ENCODE measurements at regions not wholly inside any gene's neighbourhood (a gene's known extent, or its start where the extent isn't known, plus 50 kb on each side); places are given as distances from the start of the nearest gene placed in this dataset.

DNA sequence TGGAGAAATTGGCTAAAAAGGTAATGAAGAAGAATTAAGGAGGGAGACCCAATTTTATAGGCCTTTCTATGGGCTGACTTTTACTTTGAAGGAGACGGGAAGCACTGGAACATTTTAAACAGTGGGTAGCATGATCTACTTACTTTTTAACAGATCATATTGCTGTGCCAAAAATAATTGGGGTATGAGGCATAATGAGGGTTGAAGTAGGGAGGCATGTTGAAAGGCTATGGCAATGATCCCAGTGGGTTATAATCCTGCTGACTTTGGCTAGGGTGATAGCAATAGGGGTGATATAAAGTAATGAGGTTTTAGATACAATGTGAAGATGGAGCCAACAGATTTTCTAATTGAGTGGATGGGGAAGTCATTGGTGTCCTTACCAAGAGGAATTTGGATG lies 73.2 kb downstream of the GPR37 start:
- no peak for DNase-seq (ENCODE audit: low spot score)

DNA sequence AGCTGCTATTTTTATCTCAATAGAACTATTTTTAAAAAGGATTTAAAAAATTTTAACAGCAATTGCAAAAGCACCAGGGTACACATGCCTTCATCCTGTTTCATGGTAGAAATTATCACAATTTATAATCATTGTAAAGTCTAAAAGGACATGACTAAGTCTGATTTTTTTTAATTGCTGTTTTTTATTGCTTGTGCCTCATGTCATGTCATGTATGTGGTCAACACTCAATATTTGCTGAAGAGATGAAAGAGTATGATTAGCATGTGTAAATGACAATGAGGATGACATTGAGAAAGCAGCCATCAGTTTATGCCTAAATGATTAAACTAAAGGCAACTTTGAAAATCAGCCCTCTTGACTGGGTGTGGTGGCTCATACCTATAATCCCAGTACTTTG lies 74.8 kb downstream of the GPR37 start:
- no peak for DNase-seq (ENCODE audit: low spot score)

DNA sequence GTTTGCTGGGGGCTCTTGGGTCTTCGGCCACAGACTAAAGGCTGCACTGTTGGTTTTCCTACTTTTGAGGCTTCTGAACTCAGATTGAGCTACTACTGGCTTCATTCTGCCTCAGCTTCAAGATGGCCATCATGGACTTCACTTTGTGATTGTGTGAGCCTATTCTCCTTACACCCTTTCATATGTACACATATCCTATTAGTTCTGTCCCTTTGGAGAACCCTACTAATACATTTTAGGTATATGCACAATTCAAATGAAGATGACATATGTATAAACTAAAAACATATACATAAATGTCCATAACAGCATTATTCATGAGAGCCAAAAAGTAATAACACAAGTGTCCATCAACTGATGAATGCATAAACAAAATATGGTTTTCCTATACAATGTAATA lies 75.7 kb downstream of the GPR37 start:
- DNase-seq (ENCODE audit: low spot score), result no peak

DNA sequence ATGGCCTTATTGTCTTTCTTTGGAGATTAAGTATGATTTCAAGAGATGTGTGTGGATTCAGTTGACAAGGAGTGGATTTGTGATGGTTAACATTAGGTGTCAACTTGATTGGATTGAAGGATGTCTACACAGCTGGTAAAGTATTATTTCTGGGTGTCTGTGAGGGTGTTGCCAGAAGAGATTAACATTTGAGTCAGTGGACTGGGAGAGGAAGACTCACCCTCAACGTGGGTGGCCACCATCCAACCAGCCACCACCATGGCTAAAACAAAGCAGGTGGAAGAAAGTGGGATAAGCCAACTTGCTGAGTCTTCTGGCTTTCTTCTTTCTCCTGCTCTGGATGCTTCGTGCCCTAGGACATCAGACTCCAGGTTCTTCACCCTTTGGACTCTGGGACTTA lies 76.1 kb downstream of the GPR37 start:
- DNase-seq (ENCODE audit: low spot score), result no peak

DNA sequence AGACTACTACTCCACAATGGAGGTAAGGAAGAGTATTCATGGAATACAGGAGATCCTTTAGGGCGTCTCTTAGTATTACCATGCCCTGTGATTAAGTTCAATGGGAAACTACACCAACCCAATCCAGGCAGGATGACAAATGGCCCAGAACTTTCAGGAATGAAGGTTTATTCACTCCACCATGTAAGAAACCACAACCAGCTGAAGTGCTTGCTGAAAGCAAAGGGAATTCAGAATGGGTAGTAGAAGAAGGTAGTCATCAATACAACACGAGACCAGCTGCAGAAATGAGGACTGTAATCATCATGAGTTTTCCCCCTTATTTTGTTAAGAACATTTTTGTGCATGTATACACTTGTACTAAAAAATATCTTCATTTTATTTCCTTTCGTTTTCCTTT lies 76.6 kb downstream of the GPR37 start:
- DNase-seq (ENCODE audit: low spot score), result no peak

DNA sequence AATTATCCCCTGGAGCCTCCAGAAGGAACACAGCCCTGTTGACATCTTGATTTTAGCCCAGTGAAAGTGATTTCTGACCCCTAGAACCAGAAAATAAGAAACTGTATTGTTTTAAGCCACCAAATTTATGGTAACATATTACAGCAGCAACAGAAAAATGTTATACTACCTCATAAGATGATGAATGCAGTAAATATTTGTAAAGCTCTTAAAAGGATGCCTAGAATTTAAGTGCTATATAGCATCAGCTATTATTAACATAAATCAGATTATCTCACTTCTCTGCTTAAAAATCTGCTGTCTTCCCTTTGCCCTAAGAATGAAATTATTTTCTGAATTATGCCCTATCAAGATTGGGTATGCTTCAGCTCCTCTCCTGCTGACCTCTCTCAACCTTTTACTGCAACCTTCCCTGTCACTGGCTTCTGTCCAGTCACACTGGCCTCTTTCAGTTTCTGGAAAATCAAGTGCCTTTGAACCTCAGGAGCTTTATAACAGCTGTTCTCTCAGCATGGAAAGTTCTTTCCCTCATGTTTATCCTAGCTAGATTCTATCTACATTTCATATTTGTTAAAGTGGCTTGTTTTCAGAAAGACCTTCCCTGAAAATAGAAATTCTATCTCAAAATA lies 78.9 kb downstream of the GPR37 start:
- no peak for DNase-seq (ENCODE audit: low spot score)

DNA sequence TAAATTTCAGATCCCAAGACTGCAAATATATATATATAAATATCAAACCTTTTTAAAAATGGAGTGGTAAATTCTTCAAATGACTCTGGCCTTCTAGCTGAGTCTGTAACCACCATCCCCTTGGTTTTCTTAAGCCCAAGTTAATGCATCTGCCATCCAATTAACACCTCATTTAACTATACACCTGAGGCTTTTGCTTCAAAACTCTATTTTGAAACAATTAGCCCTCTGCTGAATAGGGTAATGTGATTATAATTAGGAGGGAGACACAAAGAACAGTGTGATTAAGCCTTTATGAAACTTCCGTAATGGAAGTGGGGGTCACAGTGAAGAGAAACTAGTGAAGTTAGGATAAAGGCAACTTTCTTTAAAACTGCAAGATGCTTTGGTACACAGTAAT lies 83.6 kb downstream of the GPR37 start:
- no peak for DNase-seq (ENCODE audit: low spot score)

DNA sequence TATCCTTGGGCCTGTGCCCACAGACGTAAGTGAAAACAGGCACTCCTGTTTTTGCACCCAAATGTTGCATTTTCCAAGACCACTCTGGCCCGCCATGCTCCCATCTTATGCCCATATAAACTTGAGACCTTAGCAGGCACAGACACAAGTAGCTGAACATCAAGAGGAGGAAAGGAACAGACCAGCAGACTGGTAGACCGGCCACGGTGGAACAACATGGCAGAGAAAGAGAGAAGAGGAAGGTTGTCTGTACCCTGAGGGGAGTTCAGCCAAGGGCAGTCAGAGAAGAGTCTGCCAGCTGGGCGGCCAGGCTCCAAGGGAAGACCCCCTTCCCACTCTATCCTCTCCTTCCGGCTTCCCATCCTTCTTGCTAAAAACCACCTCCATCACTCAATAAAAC lies 85.3 kb downstream of the GPR37 start:
- no peak for DNase-seq (ENCODE audit: low spot score)

DNA sequence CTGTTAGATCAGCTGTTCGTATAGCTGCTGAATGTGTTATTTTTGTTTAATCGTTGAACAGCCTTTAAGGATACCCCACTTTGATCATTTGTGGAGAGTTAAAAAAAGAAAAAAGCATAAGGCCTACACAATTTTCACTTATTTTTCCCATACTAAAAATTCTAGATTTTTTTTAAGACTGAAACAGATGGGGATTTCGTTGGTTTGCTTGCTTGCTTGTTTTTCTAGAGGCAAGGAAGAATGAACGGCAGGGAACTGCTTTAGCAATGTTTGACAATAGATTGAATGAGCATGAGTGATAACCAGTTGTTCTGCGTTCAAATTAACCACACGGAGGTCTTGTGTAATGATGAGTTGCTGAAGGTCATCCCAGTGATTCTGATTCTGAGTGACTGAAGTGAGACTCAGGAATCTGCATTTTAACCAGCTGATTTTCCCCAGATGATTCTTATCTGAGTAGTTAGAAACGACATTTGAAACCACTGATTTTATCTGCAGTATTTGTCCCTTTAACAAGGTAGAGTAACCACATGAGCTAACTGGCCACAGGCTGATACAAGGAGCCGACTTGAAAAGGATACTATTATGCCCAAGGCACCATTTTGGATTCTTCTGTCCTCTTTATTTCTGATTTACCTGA lies 85.9 kb downstream of the GPR37 start:
- DNase-seq (ENCODE audit: low spot score), result no peak

DNA sequence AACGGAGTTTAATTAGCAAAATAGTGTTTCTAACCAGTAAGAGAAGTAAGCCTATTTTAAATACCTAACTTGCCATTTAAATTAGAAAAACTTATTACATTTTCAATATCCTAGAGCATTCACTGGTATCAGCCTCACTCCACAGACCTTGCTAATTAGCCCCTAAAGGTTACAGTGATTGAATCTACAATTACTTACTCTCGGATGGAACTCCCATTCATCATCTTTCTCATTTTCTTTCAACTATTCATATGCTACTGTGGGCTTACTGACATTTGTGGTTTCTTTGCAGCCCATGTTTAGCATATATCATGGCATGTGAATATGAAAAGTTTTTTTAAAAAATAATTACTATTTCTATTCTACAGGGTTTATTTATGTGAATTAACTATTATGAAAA lies 86.4 kb downstream of the GPR37 start:
- no peak for DNase-seq (ENCODE audit: low spot score)

DNA sequence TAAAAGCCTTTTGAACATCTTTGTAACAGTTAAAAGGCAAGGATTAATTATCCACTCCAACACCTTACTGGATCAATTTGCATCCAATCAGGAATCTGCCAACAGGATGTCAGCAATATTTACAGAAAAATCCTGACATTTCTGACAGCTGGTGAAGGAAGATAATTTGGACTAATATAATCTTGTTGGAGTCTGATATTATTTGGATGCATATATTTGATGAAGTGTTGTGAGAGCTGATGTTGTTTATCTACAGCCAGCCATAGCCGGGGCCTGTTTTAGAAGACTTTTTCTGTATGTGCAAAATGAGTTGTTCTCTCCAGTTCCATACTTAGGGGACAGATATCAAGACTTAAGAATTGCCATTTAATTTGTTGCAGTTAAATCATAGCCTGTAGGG lies 91.1 kb downstream of the GPR37 start:
- DNase-seq (ENCODE audit: low spot score), result no peak

DNA sequence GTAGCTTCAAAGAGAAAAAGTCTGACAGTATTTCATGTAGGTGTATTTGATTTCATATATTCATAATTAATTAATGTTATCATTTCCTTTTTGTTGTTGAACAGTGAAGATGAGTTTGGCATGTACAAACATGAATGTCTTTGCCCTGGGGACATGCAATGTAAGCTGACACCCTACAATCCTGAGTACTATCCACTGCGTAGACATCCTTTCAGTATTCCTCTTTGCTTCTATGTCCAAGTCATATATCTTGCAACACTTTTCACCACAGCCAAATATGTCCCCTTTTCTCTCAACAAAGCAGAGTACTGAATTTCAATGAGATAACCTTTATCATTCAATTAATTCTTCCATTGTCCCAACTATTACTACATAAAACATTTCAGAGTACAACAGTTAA lies 93.6 kb downstream of the GPR37 start:
- no peak for DNase-seq (ENCODE audit: low spot score)

DNA sequence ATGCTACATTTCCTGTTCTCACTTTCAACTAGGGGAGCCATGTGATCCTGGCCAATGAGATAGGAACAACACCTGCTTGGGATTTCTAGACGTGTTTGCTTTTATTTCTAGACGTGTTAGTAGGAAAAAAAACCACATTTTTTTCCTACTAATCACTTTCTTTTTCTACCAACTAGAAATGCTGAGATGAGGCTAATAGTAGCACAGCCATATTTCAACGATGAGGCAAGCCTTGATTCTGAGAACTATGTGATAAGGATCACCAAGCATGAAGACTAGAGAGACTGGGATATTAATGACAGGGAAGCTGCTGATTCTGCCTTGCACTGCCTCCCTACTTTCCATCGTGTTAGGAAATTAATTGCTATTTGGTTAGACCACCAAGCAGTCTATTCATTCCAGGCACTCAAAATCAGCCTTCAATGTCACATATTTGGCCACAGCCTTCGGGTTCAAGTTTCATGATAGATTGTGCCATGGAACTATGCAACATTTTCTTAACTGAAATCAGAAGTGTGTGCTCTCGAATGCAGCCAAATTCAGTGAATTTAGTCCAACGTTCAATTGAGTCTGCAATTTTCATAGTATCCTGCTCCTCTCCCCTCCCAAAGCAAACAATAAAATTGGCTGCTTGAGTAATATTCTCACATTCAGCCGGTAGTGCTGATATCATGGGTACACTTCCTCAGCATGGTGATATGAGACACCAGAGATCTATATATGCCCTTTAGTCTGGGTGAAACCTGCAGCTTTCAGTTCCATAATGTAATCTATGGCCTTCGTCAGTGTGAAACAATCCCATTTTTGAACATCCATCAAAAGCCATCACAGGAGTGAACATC lies 98.1 kb downstream of the GPR37 start:
- no peak for DNase-seq (ENCODE audit: low spot score)

DNA sequence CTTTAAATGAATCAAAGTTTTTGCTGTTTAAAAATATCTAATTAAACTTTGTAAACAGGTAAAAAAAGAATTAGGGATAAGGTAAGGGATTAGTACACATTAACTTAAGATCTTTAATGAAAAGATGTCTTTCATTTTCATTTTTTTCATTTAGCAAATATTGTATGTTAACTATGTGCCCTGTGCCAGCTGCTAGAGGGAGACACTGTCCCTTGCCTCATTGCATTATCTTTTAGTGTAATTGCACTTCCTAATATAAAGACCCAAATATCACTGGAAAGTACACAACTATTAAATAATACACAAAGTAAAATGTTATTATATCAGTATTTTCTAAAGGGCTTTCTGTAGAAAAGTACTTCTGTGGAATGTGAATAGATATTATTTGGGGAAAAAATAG lies 102.7 kb downstream of the GPR37 start:
- no peak for DNase-seq (ENCODE audit: low spot score)

DNA sequence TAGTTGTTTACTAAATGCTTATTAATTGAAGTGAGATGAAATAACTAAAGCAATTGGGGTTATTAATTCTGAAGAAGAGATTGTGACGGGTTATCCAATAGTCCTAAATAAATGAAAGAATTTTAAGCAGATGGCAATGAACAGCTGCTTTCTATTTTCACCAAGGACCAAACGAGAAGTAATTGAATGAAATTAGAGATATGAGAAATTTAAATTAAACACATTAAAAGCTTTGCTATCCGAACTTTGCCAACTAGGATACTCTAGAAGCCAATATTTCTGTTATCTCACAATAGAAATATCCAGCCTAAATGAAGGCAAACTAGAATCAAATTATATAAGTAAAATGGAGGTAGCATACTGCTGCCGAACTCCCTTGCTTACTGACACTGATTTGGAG lies 103.2 kb downstream of the GPR37 start:
- no peak for DNase-seq (ENCODE audit: low spot score)

DNA sequence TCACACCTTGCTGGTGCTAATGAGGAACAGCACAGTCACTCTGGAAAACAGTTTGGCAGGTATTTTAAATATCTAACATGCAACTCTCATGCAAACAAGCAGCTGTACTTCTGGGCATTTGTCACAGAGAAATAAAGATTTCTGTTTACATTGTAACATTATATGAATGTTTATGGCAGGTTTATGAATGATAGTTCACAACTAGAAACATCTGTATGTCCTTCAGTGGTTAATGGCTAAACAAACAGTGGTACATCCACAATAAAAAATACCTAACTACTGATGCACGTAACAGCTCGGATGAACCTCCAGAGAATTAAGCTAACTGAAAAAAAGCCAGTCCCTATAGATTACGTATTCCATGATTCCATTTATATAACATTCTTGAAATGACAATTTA lies 109.6 kb downstream of the GPR37 start:
- no peak for DNase-seq (ENCODE audit: low spot score)

DNA sequence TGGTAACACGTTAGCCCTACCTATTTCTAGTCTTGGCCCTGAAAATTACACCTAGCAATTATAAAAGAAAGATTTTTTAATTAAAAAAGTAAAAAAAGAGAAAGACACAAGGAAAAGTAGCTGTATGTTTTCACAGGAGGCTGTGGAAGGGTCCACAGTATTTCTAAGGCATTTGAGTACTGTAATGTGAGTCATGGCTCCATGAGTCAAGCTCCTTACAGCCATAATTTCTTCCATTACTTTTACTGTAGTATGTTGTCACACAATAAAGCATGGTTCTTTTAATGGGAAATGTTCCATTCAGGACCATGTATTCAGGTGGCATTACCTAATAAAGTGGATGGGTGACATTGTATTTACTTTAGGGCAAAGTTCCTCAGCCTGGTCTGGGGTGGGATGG lies 113.4 kb downstream of the GPR37 start:
- no peak for DNase-seq (ENCODE audit: low spot score)

DNA sequence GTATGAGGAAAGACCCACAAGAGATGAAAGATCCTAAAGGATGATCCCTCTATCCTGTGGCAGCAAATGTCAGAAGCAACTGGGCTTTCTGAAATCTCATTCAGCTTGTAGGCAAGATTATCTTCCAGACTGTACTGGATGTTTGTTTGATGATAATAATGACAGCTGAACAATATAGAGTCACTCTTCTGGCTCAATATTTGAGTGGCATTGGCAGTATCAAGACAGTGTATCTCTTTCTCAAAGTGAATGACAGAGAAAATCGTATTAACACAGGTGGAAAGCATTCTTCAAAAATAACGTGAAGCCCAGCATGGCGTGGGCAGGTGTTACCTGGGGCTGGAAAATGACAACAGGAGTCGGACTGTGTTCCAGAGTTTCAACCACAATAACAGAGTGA lies 114.5 kb downstream of the GPR37 start:
- no peak for DNase-seq (ENCODE audit: low spot score)

DNA sequence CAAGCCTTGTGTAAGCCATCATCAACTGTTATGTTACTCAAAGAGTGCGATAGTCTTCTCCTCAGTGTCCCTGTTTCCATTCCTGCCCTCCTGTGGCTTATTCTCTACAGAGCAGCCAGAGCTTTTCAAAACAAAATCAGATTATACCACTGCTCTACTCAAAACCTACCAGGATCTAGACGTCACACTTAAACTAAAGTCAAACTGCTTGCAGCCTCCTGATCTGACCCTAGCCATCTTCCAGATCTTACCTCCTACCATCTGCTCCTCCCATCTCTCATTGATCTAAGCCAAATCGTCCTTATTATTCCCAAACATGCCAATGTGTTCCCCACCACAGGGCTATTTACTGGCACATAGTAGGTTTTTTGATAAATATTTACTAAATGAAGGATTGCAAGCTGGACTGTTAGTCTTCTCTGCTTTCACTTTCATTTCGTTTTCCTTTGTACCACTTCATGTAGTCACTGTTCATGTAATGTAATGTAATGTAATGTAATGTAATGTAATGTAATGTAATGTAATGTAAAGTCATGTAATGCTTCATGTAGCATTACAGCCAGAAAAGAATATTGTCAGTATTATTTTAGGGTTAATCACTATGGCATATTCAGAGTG lies 116.1 kb downstream of the GPR37 start:
- DNase-seq (ENCODE audit: low spot score), result no peak

DNA sequence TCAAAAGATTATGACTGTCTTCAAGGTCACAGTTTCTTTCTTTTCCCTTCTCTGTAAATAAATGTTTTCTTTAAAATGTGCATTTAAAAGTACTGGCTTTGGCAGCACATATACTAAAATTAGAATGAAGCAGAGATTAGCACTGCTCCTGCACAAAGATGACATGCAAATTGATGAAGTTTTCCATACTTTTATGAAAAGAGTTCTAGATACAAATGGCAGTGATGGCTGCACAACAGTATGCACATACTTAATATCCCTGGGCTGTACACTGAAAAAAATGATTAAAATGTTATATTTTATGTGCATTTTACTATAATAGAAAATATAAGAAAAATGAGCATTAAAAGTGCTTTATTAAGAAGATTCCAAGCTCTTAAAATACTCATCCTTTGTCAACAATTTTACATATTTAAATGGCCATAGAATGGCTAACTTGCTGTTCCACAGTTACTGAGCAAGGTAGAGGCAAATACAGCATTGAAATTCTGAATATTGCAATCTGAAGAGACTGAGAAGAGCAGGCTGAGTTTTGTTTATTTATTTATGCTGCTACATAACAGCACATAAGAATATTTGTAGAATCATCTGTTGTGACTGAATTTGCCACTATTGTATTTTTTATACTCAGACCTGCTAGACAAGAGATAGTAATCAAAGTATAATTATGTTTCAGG lies 117.8 kb downstream of the GPR37 start:
- no peak for DNase-seq (ENCODE audit: low spot score)

DNA sequence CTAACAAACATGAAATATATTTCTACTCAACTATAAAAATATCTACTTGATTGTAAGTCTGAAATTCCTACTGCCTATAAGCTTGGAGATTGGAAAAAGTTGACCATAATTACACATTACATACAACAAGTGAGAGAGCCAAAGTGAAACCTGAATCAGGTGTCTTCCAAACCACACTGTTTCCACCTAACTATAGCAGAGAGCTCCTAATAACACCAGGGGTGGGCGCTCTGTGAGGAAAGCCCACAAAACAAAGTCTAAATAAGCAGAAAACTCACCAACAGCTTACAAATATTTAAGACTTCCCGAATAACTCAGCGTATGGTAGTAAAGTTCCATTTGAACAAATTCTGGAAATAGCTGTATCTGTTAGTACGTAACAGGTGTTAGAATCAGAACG lies 119.9 kb downstream of the GPR37 start:
- no peak for DNase-seq (ENCODE audit: low spot score)

DNA sequence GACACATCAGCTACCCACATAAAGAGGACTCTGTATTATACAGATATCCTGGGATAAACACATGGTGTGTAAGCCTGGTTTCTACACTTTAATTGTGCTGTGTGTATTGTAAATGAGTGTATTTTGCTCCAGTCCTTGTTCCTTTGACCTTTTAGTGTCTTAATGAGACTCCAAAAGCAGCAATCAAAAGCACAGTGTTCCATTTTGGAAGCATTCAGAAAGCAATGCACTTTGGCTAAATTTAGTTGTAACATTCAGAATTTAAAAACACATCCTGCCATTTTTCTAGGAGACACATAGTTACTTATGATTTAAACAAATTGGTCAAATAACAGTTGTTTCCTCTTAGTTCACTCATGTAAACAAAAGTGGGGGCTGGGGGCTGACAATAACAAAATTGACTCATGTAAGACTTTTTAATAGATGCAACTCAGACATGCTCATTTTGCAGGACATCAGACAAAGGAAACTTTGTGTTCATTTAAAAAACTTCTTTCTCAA lies 122.2 kb downstream of the GPR37 start:
- DNase-seq (ENCODE audit: low spot score), result no peak

Data from activated CD4-positive, alpha-beta T cell treated with anti-CD3 and anti-CD28 coated beads, Interleukin-2, Interleukin-4, amounts not matched to agents 100 ng/mL and 50 ng/mL, durations not matched to agents 16 hours and 8 hours (primary cell).